Thoracic aorta (tissue), 2 donors: ENCODE measurements at regions not wholly inside any gene's neighbourhood (a gene's known extent, or its start where the extent isn't known, plus 50 kb on each side); places are given as distances from the start of the nearest gene placed in this dataset.
"Not testable (repeated sequence)": the region's sequence is repeated elsewhere in the genome, so short reads cannot be mapped to it uniquely, and the experiment has no call there.

Experiments
- ATAC-seq: fragments of 150-250 bp; one replicate; pipeline ENCODE4 v1.8.0; 2017; ENCODE audit warnings: low read depth; ENCODE audit not compliant: insufficient number of reproducible peaks, low FRiP score
- DNase-seq: peaks from one replicate; pipeline ENCODE4 v3.0.0-alpha.2; 2020; ENCODE audit warnings: low spot score
- H3K27ac ChIP-seq, 2 donors: fragments of 200-600 bp; sonication (generic); 1 replicate in 1 of 2; 2 replicates in 1 of 2; pipeline ENCODE4 v1.5.1; 2016; ENCODE audit warnings: mild to moderate bottlenecking in 2 of 2, moderate library complexity in 2 of 2
- H3K27me3 ChIP-seq: fragments of 200-600 bp; sonication (generic); replicated peaks from 2 replicates; pipeline ENCODE4 v1.6.0; 2016; ENCODE audit warnings: mild to moderate bottlenecking; ENCODE audit not compliant: insufficient read depth
- H3K36me3 ChIP-seq: fragments of 200-600 bp; sonication (generic); one replicate; pipeline ENCODE4 v1.5.1; 2016
- H3K4me1 ChIP-seq, 2 donors: fragments of 200-600 bp; sonication (generic); 1 replicate in 1 of 2; 2 replicates in 1 of 2; pipeline versions ENCODE4 v1.5.1 to v1.6.0; 2016; ENCODE audit warnings: low read depth in 2 of 2, mild to moderate bottlenecking in 1 of 2; ENCODE audit not compliant: control insufficient read depth in 1 of 2
- H3K4me3 ChIP-seq: fragments of 200-600 bp; sonication (generic); 2 replicates; pipeline ENCODE4 v1.5.1; 2016; ENCODE audit warnings: mild to moderate bottlenecking
- H3K9me3 ChIP-seq: fragments of 200-600 bp; sonication (generic); 2 replicates; pipeline ENCODE4 v1.5.1; 2016
- CTCF ChIP-seq: fragments of 200-600 bp; sonication (generic); IDR thresholded peaks from one replicate; pipeline ENCODE4 v1.5.1; 2019; ENCODE audit warnings: antibody characterized with exemption

- not testable (repeated sequence) for ATAC-seq, H3K4me3 ChIP-seq, H3K9me3 ChIP-seq, H3K4me1 ChIP-seq, H3K27ac ChIP-seq, H3K36me3 ChIP-seq, H3K27me3 ChIP-seq, DNase-seq
These were observed 183.0 kb downstream of the HACE1 start for GRCh38 chr6:104676679-104677078.

GRCh38 chr6:104675161-104675560, 184.6 kb downstream of the HACE1 start:
- not testable (repeated sequence) for H3K9me3 ChIP-seq, H3K4me3 ChIP-seq, H3K36me3 ChIP-seq, H3K27me3 ChIP-seq, H3K27ac ChIP-seq, DNase-seq, H3K4me1 ChIP-seq, ATAC-seq

- DNase-seq, H3K27me3 ChIP-seq, H3K4me1 ChIP-seq, H3K27ac ChIP-seq, H3K4me3 ChIP-seq, H3K9me3 ChIP-seq, H3K36me3 ChIP-seq, ATAC-seq: not testable (repeated sequence)
These were observed 186.6 kb downstream of the HACE1 start for GRCh38 chr6:104673078-104673477.

- H3K4me3 ChIP-seq, DNase-seq, H3K9me3 ChIP-seq, H3K27ac ChIP-seq, H3K4me1 ChIP-seq, H3K27me3 ChIP-seq, H3K36me3 ChIP-seq, ATAC-seq: not testable (repeated sequence)
These were observed 188.2 kb downstream of the HACE1 start for GRCh38 chr6:104671591-104671891.

- H3K4me1 ChIP-seq, DNase-seq, ATAC-seq, H3K4me3 ChIP-seq, H3K36me3 ChIP-seq, H3K27me3 ChIP-seq, H3K9me3 ChIP-seq, H3K27ac ChIP-seq: not testable (repeated sequence)
These were observed 188.7 kb downstream of the HACE1 start for GRCh38 chr6:104670834-104671590.

GRCh38 chr6:104669483-104669882, 190.2 kb downstream of the HACE1 start:
- ATAC-seq (no peak), DNase-seq (no peak)
- TF ChIP-seq CTCF: no peak
- Histone ChIP-seq H3K27ac (no peak overlapping the region), H3K27me3 (no peaks in the 10 kb centered on the region), H3K4me1 (no peaks in the 10 kb centered on the region), H3K4me3 (no peak overlapping the region), H3K9me3 (peaks cover under 1% of the 10 kb centered on the region), H3K36me3 (no peaks in the 10 kb centered on the region)

GRCh38 chr6:104656235-104656634, 203.5 kb downstream of the HACE1 start:
- no peak overlapping the region for H3K27ac ChIP-seq
- TF ChIP-seq CTCF: no peak
- no peaks in the 10 kb centered on the region for H3K9me3 ChIP-seq
- H3K4me3 ChIP-seq: no peak overlapping the region
- no peak for DNase-seq
- H3K4me1 ChIP-seq: no peaks in the 10 kb centered on the region
- H3K27me3 ChIP-seq: no peaks in the 10 kb centered on the region
- ATAC-seq: no peak
- no peaks in the 10 kb centered on the region for H3K36me3 ChIP-seq

GRCh38 chr6:104653781-104654180, 205.9 kb downstream of the HACE1 start:
- DNase-seq (no peak), ATAC-seq (no peak)
- H3K4me1 ChIP-seq: no peaks in the 10 kb centered on the region
- no peak overlapping the region for H3K4me3 ChIP-seq
- H3K27me3 ChIP-seq: no peaks in the 10 kb centered on the region
- H3K9me3 ChIP-seq: no peaks in the 10 kb centered on the region
- H3K27ac ChIP-seq: no peak overlapping the region
- no peak for TF ChIP-seq CTCF
- no peaks in the 10 kb centered on the region for H3K36me3 ChIP-seq
